IPS-18a (cell line): ENCODE measurements at regions not wholly inside any gene's neighbourhood (a gene's known extent, or its start where the extent isn't known, plus 50 kb on each side); places are given as distances from the start of the nearest gene placed in this dataset.

Source experiments
- H3K27ac ChIP-seq: one replicate; pipeline ENCODE4 v1.5.1; 2013; ENCODE audit warnings: low read length
- H3K27me3 ChIP-seq: one replicate; pipeline ENCODE4 v1.6.1; 2013; ENCODE audit warnings: mild to moderate bottlenecking, low read length; ENCODE audit not compliant: control insufficient read depth, insufficient read depth
- H3K36me3 ChIP-seq: one replicate; pipeline ENCODE4 v1.6.1; 2013; ENCODE audit warnings: low read depth, low read length; ENCODE audit not compliant: control insufficient read depth
- H3K4me1 ChIP-seq: one replicate; pipeline ENCODE4 v1.6.1; 2013; ENCODE audit warnings: low read depth, low read length; ENCODE audit not compliant: control insufficient read depth
- H3K4me3 ChIP-seq: one replicate; pipeline ENCODE4 v1.5.1; 2013; ENCODE audit warnings: low read length
- H3K9ac ChIP-seq: one replicate; pipeline ENCODE4 v1.6.1; 2013; ENCODE audit warnings: mild to moderate bottlenecking, low read length, moderate library complexity
- H3K9me3 ChIP-seq: one replicate; pipeline ENCODE4 v1.6.1; 2013; ENCODE audit warnings: low read depth, low read length; ENCODE audit not compliant: control insufficient read depth

DNA sequence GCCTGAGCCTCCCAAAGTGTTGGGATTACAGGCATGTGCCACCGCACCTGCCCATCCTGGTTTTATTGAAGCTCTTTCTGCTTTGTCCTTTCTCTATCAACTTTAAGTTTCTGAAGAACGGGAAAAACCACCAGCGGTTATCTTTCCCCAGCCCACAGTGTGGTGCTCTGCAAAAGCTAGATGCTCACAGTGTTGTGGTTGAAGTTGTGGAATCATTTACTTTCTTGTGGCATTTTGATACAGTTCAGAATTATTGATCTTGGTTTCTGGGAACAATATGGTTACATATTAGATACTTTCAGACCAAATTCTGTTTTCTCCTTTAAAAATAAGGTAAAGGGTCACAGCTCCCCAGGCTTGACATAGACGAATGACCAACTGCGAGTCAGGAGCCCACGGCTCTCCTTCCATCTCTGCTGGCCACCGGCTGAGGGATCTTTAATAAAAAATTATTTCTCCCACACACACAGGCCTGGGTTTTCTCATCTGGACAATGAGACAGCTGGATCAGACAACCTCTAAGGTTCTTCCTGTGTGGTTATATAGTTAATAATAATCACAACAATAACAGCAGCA lies 385.3 kb downstream of the SETD4 start:
- Histone ChIP-seq H3K4me3 (no peak overlapping the region), H3K4me1 (no peaks in the 10 kb centered on the region), H3K27me3 (no peaks in the 10 kb centered on the region)

DNA sequence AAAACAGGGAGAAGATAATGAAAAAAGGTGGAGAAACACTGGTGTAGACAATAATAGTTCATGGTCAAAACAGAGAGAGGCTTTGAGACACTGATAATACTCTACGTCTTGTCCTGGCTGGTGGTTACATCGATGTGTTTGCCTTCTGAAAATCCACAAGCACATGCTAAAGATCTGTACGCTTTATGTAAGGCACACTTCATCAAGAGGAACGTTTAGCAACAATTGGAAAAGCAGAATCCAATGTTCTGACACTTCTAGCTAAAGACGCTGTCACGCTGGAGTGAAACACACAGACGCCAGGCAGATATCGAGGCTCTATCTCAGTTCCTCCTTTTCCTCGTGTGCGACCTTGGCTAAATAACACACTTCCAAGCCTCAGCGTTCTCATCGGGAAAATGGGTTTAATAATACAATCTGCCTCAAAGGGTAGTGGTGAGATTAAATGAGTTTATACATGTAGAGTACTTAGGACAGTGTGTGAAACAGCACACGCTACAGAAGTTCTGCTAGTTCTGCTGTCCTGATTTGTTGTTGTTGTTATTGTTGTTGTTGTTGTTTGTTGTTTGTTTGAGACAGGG lies 386.1 kb downstream of the SETD4 start:
- H3K27me3 ChIP-seq = no peaks in the 10 kb centered on the region
- no peak overlapping the region for H3K27ac ChIP-seq
- H3K4me3 ChIP-seq = no peak overlapping the region
- no peaks in the 10 kb centered on the region for H3K4me1 ChIP-seq
- H3K36me3 ChIP-seq = no peaks in the 10 kb centered on the region
- H3K9ac ChIP-seq = no peak overlapping the region
- H3K9me3 ChIP-seq = no peaks in the 10 kb centered on the region

More for the DNA sequence above, 385.3 kb downstream of the SETD4 start:
- Histone ChIP-seq H3K27ac (no peak overlapping the region), H3K9ac (no peak overlapping the region), H3K9me3 (no peaks in the 10 kb centered on the region), H3K36me3 (no peaks in the 10 kb centered on the region)

GRCh38 chr21:35672313-35672712 lies 388.0 kb downstream of the SETD4 start:
- Histone ChIP-seq H3K27me3 (no peaks in the 10 kb centered on the region), H3K4me3 (no peak overlapping the region), H3K9ac (no peak overlapping the region), H3K27ac (no peak overlapping the region), H3K9me3 (no peaks in the 10 kb centered on the region), H3K36me3 (no peaks in the 10 kb centered on the region), H3K4me1 (no peaks in the 10 kb centered on the region)

GRCh38 chr21:35664683-35665082 lies 395.6 kb downstream of the SETD4 start:
- no peaks in the 10 kb centered on the region for H3K9me3 ChIP-seq
- no peaks in the 10 kb centered on the region for H3K27me3 ChIP-seq
- H3K9ac ChIP-seq = no peak overlapping the region
- no peaks in the 10 kb centered on the region for H3K4me1 ChIP-seq
- H3K27ac ChIP-seq = no peak overlapping the region
- no peak overlapping the region for H3K4me3 ChIP-seq
- H3K36me3 ChIP-seq = no peaks in the 10 kb centered on the region

DNA sequence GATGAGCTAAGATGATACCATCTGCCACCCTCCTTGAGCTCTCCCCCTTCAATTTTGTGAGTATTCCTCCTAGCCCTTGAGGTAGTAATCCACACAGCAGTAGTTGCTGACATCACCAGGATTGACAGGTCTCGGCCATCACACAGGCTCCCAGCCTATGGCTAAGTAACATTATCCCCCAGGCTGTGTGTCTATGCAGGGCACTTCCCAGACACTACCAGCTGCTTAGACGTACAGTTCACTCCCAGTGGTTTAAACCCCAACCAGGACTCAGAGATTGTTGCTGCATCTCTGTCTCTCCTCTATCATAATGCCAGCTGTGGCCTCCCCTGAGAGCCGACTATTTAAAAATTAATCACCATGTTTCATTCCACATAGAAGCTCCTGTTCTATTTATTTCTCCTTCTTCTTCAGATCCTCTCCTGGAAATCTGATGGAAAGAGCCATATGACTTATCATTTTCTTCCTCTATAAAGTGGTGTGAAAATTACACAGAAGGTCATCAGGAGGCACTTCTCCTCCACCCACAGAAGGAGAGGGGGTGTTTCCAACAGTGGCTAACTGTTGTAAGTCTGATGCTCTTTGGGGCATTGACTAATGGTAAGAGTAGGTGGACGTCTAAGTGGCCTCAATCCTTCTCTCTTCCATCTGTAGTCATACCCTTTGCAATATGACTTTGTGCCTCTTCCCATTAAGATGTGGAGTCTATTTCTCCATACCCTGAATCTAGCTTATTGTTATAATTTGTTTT lies 396.3 kb downstream of the SETD4 start:
- Histone ChIP-seq H3K4me1 (no peaks in the 10 kb centered on the region), H3K9me3 (no peaks in the 10 kb centered on the region), H3K9ac (no peak overlapping the region), H3K27ac (no peak overlapping the region), H3K36me3 (no peaks in the 10 kb centered on the region), H3K27me3 (no peaks in the 10 kb centered on the region), H3K4me3 (no peak overlapping the region)

- Histone ChIP-seq H3K4me1 (no peaks in the 10 kb centered on the region), H3K9ac (no peak overlapping the region), H3K27ac (no peak overlapping the region), H3K9me3 (no peaks in the 10 kb centered on the region), H3K4me3 (no peak overlapping the region), H3K36me3 (no peaks in the 10 kb centered on the region), H3K27me3 (no peaks in the 10 kb centered on the region)
Observed at GRCh38 chr21:35658242-35658641, 402.1 kb downstream of the SETD4 start.

DNA sequence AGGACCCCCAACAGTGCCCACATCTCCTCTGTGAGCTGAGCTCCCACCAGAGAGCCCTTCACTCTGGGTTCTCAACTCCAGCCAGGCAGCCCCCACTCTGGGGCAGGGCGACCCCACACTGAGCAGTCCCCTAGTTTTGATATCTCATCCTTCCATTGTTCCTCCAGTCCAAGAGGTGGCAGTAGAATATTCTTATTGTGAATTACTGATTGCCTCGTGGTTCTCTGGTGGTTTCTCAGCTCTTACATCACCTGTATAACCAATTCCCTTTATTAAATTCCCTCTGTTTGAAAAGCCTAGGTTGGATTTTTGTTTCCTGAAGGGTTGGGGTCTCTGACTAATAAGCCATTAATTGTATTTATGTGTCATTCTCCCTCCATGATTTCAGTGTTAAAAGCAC lies 407.5 kb downstream of the SETD4 start:
- Histone ChIP-seq H3K9ac (no peak overlapping the region), H3K27me3 (no peaks in the 10 kb centered on the region), H3K4me1 (no peaks in the 10 kb centered on the region)

GRCh38 chr21:35652196-35652595 lies 408.1 kb downstream of the SETD4 start:
- Histone ChIP-seq H3K4me3 (no peak overlapping the region), H3K27me3 (no peaks in the 10 kb centered on the region), H3K4me1 (no peaks in the 10 kb centered on the region), H3K27ac (no peak overlapping the region), H3K9ac (no peak overlapping the region), H3K9me3 (no peaks in the 10 kb centered on the region), H3K36me3 (no peaks in the 10 kb centered on the region)

More for the DNA sequence above, 407.5 kb downstream of the SETD4 start:
- Histone ChIP-seq H3K9me3 (no peaks in the 10 kb centered on the region), H3K4me3 (no peak overlapping the region), H3K27ac (no peak overlapping the region), H3K36me3 (no peaks in the 10 kb centered on the region)

DNA sequence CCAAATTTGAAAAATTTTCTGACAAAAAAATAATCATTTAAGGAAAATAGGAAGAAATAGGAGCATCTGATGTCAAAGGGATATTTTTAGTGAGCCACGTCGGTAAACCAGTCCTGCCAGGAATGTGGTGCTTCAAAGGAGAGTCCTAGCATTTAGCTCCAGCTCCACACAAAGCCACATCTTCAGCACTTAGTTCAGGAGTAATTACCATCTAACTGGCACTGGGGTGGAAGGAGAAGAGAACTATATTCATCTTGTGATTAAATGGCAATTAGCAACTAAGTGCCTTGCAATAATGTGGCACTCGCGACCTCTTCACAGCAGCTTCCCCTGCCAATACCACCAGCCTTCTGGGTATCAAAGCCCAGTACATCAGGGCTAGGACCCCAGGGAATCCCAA lies 409.1 kb downstream of the SETD4 start:
- Histone ChIP-seq H3K9me3 (no peaks in the 10 kb centered on the region), H3K36me3 (no peaks in the 10 kb centered on the region), H3K27ac (no peak overlapping the region), H3K4me1 (no peaks in the 10 kb centered on the region), H3K27me3 (no peaks in the 10 kb centered on the region), H3K9ac (no peak overlapping the region), H3K4me3 (no peak overlapping the region)

DNA sequence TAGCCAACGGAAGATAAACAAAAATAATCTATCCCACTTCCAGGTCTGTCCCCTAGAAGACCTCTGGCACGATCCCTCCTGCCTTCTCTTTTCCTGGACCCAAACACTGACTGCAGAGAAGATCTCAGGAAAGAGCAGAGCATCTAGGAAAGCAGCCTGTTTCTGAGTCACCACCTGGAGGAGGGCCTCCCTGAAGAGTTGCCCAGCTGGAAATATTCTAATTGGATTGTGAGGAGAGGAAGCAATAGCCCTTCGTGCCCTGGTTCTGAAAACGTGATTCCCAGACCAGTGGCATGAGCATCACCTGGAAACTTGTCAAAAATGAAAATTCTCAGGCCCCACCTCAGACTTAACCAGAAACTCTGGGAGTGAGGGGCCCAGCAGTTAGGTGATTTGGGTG lies 411.1 kb downstream of the SETD4 start:
- H3K27me3 ChIP-seq = no peaks in the 10 kb centered on the region
- H3K9ac ChIP-seq = no peak overlapping the region
- no peaks in the 10 kb centered on the region for H3K36me3 ChIP-seq
- H3K9me3 ChIP-seq = no peaks in the 10 kb centered on the region
- H3K4me1 ChIP-seq = no peaks in the 10 kb centered on the region
- no peak overlapping the region for H3K27ac ChIP-seq
- no peak overlapping the region for H3K4me3 ChIP-seq

- no peaks in the 10 kb centered on the region for H3K36me3 ChIP-seq
- H3K4me1 ChIP-seq = no peaks in the 10 kb centered on the region
- no peaks in the 10 kb centered on the region for H3K27me3 ChIP-seq
- no peak overlapping the region for H3K9ac ChIP-seq
- H3K27ac ChIP-seq = no peak overlapping the region
- H3K4me3 ChIP-seq = no peak overlapping the region
- H3K9me3 ChIP-seq = no peaks in the 10 kb centered on the region
Observed at GRCh38 chr21:35648512-35648911, 411.8 kb downstream of the SETD4 start.

DNA sequence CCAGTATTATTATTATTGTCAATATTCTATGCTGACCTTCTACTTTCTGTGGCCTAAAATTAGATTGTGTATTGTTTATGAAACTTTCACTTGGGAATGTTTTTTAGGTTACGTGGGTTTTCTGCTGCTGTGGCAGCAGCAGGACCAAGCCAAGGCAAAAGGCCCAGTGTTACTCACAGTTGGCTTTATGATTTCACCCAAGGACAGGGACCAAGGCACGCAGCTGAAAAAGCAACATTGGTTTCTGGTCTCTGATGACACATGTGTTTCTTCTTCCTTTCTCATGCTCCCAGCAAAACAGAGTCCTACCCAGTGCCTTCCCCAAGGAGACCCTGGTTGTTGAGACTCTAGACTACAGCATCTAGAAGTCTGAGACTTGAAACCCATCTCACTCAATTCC lies 413.7 kb downstream of the SETD4 start:
- H3K27ac ChIP-seq = no peak overlapping the region
- H3K4me3 ChIP-seq = no peak overlapping the region
- no peaks in the 10 kb centered on the region for H3K27me3 ChIP-seq
- H3K9me3 ChIP-seq = no peaks in the 10 kb centered on the region
- H3K9ac ChIP-seq = no peak overlapping the region
- H3K36me3 ChIP-seq = no peaks in the 10 kb centered on the region
- H3K4me1 ChIP-seq = no peaks in the 10 kb centered on the region
